ENCODE measurements at regions not wholly inside any gene's neighbourhood (a gene's known extent, or its start where the extent isn't known, plus 50 kb on each side); places are given as distances from the start of the nearest gene placed in this dataset.

DNA sequence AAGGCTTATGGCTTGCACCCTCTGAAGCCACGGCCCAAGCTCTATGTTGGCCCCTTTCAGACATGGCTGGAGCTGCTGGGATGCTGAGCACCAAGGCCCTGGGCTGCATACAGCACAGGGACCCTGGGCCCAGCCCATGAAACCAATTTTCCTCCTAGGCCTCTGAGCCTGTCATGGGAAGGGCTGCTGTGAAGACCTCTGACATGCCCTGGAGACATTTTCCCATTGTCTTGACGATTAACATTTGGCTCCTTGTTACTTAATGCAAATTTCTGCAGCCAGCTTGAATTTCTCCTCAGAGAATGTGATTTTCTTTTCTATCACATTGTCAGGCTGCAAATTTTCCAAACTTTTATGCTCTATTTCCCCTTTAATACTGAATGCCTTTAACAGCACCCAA is 844.7 kb downstream of the PCDH18 start:
- no peak for FAIRE-seq
- no peak for DNase-seq (ENCODE audit: low spot score)

DNA sequence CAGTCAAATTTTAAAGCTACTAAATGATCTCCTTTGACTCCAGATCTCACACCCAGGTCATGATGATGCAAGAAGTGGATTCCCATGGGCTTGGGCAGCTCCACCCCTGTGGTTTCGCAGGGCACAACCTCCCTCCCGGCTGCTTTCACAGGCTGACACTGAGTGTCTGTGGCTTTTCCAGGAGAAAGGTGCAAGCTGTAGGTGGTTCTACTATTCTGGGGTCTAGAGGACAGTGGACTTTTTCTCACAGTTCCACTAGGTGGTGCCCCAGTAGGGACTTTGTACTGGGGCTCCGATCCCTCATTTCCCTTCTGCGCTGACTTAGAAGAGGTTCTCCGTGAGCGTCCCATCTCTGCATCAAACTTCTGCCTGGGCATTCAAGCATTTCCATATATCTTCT is 845.2 kb downstream of the PCDH18 start:
- DNase-seq (ENCODE audit: low spot score) (no peak), FAIRE-seq (no peak)

GRCh38 chr4:136680761-136681160 is 851.5 kb downstream of the PCDH18 start:
- DNase-seq (ENCODE audit: low spot score) (no peak), FAIRE-seq (no peak)

GRCh38 chr4:136680271-136680670 is 852.0 kb downstream of the PCDH18 start:
- DNase-seq (ENCODE audit: low spot score) (no peak), FAIRE-seq (no peak)

GRCh38 chr4:136670265-136670664 is 862.0 kb downstream of the PCDH18 start:
- no peak for FAIRE-seq
- DNase-seq (ENCODE audit: low spot score) = no peak

- FAIRE-seq = no peak
- no peak for DNase-seq (ENCODE audit: low spot score)
These were observed 867.3 kb downstream of the PCDH18 start for GRCh38 chr4:136664988-136665387.

DNA sequence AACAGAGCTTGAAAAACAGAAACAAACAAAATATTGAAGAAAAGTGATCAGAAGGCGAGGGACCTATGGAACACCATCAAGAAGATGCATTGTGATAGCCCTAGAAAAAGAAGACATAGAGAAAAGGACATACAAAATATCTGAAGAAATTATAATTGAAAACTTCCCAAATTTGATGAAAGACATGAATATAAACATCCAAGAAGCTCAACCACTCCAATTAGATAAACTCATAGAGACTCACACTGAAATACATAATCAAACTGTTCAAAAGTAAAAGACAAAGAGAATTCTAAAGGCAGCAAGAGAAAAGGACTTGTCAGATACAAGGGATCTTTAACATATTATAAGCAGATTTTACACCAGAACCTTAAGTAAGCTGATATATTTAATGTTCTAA is 869.8 kb downstream of the PCDH18 start:
- DNase-seq (ENCODE audit: low spot score) (no peak), FAIRE-seq (no peak)

GRCh38 chr4:136653640-136654406 is 878.5 kb downstream of the PCDH18 start:
- DNase-seq (ENCODE audit: low spot score) (no peak), FAIRE-seq (no peak)

DNA sequence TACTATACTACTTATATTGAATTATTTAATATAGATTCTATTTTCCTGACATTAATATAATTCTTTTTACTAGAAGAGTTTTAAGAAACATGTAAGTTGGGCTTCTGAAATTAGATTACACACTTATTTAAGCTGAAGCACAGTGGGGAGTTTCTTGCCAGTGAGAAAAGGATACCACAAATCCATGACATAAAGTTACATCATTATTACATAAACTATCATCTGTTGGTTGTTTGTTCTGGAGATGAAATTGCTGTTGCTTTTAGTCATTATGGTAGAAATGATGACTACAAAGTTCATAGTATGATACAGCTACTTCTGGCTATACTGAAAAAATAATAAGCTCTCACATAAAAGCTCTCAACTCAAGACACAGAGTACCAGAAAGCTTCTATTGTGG is 880.4 kb downstream of the PCDH18 start:
- no peak for FAIRE-seq
- DNase-seq (ENCODE audit: low spot score) = no peak

- FAIRE-seq = no peak
- no peak for DNase-seq (ENCODE audit: low spot score)
These were observed 881.0 kb downstream of the PCDH18 start for GRCh38 chr4:136651278-136651667.

- FAIRE-seq = no peak
- no peak for DNase-seq (ENCODE audit: low spot score)
These were observed 881.6 kb downstream of the PCDH18 start for GRCh38 chr4:136650541-136651277.

- no peak for DNase-seq (ENCODE audit: low spot score)
- FAIRE-seq = no peak
These were observed 888.0 kb downstream of the PCDH18 start for GRCh38 chr4:136644279-136644678.

GRCh38 chr4:136643416-136643815 is 888.9 kb downstream of the PCDH18 start:
- DNase-seq (ENCODE audit: low spot score) (no peak), FAIRE-seq (no peak)

GRCh38 chr4:136637071-136637777 is 895.1 kb downstream of the PCDH18 start:
- FAIRE-seq (no peak), DNase-seq (ENCODE audit: low spot score) (no peak)

DNA sequence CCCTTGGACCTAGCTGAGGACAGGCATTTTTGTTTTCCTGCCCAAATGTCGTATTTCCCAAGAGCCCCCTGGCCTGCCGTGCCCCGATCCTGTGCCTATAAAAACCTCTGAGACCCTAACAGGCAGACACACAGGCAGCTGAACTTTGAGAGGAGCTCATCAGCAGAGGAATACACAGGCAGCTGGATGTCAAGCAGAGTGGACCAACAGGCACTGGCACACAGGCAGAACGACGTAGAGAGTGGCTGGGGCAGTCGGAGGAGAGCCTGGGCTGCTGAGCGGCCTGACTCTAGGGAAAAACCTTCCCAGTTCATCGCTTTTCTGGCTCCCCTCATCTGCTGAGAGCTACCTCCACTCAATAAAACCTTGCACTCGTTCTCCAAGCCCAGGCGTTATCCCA is 896.1 kb downstream of the PCDH18 start:
- FAIRE-seq = no peak
- no peak for DNase-seq (ENCODE audit: low spot score)

GRCh38 chr4:136634121-136634520 is 898.2 kb downstream of the PCDH18 start:
- FAIRE-seq (no peak), DNase-seq (ENCODE audit: low spot score) (no peak)

GRCh38 chr4:136599890-136600289 is 932.4 kb downstream of the PCDH18 start:
- DNase-seq (ENCODE audit: low spot score) = no peak
- no peak for FAIRE-seq

- DNase-seq (ENCODE audit: low spot score) (no peak), FAIRE-seq (no peak)
These were observed 941.9 kb downstream of the PCDH18 start for GRCh38 chr4:136590440-136590839.

GRCh38 chr4:136583567-136583966 is 948.7 kb downstream of the PCDH18 start:
- no peak for DNase-seq (ENCODE audit: low spot score)
- FAIRE-seq = no peak

DNA sequence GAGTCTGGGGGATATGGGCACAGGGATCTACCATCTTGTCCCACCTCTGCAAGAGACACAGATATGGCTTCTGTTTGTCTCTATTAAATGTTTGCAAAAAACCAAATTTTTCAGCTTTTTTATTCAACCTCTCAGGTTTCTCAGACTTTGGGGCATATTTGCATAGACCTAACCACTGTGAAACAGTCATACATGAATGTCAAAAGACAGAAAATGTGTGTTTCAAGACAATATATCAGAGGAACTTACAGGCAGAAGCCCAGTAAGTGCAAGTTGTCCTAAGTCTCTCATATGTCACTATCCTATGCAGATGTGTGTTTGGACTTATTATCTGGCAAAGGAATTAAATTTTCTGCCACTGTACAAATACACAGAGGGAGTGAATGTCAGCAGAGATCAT is 951.2 kb downstream of the PCDH18 start:
- no peak for FAIRE-seq

DNA sequence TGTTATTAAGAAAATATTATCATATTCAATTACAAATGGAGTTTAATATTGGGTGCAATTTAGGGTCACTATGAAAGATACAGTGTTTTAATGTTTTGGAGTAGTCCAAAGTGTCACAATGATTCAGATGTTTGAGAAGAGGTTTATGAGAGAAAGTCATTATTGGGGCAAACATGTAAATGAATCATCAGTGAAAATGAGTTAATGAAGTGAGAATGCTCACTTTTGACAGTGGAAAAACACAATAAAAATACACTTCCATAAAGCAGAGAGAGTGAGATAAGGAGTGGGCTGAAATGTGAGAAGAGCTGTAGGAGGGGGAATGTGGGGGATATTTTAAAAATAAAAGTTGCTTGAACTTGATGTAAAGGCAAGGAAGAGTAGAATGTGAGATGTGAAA is 957.1 kb downstream of the PCDH18 start:
- DNase-seq (ENCODE audit: low spot score) = no peak
- no peak for FAIRE-seq

More for the DNA sequence above, 951.2 kb downstream of the PCDH18 start:
- DNase-seq (ENCODE audit: low spot score) = no peak

- DNase-seq (ENCODE audit: low spot score) = no peak
- FAIRE-seq = no peak
These were observed 958.8 kb downstream of the PCDH18 start for GRCh38 chr4:136573460-136573859.

All from urothelium cell line (cell line).